Upper lobe of right lung (tissue), 1 donor: ENCODE measurements at regions not wholly inside any gene's neighbourhood (a gene's known extent, or its start where the extent isn't known, plus 50 kb on each side); places are given as distances from the start of the nearest gene placed in this dataset.

Experiments
- ATAC-seq: fragments of 200-7000 bp; cut with Tn5 transposase; one replicate; pipeline ENCODE4 v1.9.1; 2020; ENCODE audit warnings: mild to moderate bottlenecking, moderate library complexity
- DNase-seq: peaks from one replicate; pipeline ENCODE4 v3.0.0-alpha.2; 2020
- H3K27ac ChIP-seq: fragments of 200-600 bp; one replicate; pipeline ENCODE4 v1.8.0; 2022
- H3K27me3 ChIP-seq: fragments of 200-600 bp; one replicate; pipeline ENCODE4 v1.8.0; 2022; ENCODE audit warnings: mild to moderate bottlenecking
- H3K36me3 ChIP-seq: fragments of 200-600 bp; one replicate; pipeline ENCODE4 v1.8.0; 2022
- H3K4me1 ChIP-seq: fragments of 200-600 bp; one replicate; pipeline ENCODE4 v1.8.0; 2022
- H3K4me3 ChIP-seq: fragments of 200-600 bp; one replicate; pipeline ENCODE4 v1.8.0; 2022; ENCODE audit warnings: mild to moderate bottlenecking
- H3K9me3 ChIP-seq: fragments of 200-600 bp; one replicate; pipeline ENCODE4 v1.8.0; 2022
- CTCF ChIP-seq: fragments of 200-600 bp; IDR thresholded peaks from one replicate; pipeline ENCODE4 v1.8.0; 2022; ENCODE audit warnings: antibody characterized with exemption
- intact Hi-C: fragments of 100-400 bp; cut with DNase I; formaldehyde crosslinking; loops from one replicate; pipeline ENCODE4 v1.11.0; 2022
- donor health status: DM: no; HTN: yes; CAD: no; lungs with severe emphysema.

- Histone ChIP-seq H3K4me1 (no peaks in the 10 kb centered on the region), H3K27ac (no peak overlapping the region), H3K27me3 (no peaks in the 10 kb centered on the region), H3K9me3 (no peaks in the 10 kb centered on the region), H3K4me3 (no peak overlapping the region), H3K36me3 (no peaks in the 10 kb centered on the region)
- ATAC-seq: no peak
- intact Hi-C loops: no loop called here
- DNase-seq: no peak
- no peak for TF ChIP-seq CTCF
Measured at GRCh38 chr7:108818742-108819141, 249.1 kb downstream of the DNAJB9 start.

- Histone ChIP-seq H3K4me1 (no peaks in the 10 kb centered on the region), H3K9me3 (no peaks in the 10 kb centered on the region), H3K36me3 (no peaks in the 10 kb centered on the region), H3K27me3 (no peaks in the 10 kb centered on the region), H3K4me3 (no peak overlapping the region), H3K27ac (no peak overlapping the region)
- TF ChIP-seq CTCF: no peak
- DNase-seq: no peak
- no peak for ATAC-seq
- intact Hi-C loops: no loop called here
Measured at GRCh38 chr7:108824840-108825580, 255.3 kb downstream of the DNAJB9 start.

- ATAC-seq (no peak), DNase-seq (no peak)
- H3K4me3 ChIP-seq: no peak overlapping the region
- no peak for TF ChIP-seq CTCF
- no peaks in the 10 kb centered on the region for H3K27me3 ChIP-seq
- no peaks in the 10 kb centered on the region for H3K36me3 ChIP-seq
- intact Hi-C loops: no loop called here
- no peak overlapping the region for H3K27ac ChIP-seq
- H3K4me1 ChIP-seq: no peaks in the 10 kb centered on the region
- H3K9me3 ChIP-seq: no peaks in the 10 kb centered on the region
Measured at GRCh38 chr7:108825581-108825909, 255.9 kb downstream of the DNAJB9 start.

- H3K9me3 ChIP-seq: no peaks in the 10 kb centered on the region
- no peak overlapping the region for H3K4me3 ChIP-seq
- no peak overlapping the region for H3K27ac ChIP-seq
- no peaks in the 10 kb centered on the region for H3K36me3 ChIP-seq
- DNase-seq (no peak), ATAC-seq (no peak)
- intact Hi-C loops: no loop called here
- no peak for TF ChIP-seq CTCF
- no peaks in the 10 kb centered on the region for H3K4me1 ChIP-seq
- no peaks in the 10 kb centered on the region for H3K27me3 ChIP-seq
Measured at GRCh38 chr7:108836256-108836655, 266.6 kb downstream of the DNAJB9 start.

GRCh38 chr7:108838198-108838597 lies 268.5 kb downstream of the DNAJB9 start:
- no peaks in the 10 kb centered on the region for H3K9me3 ChIP-seq
- no peak overlapping the region for H3K4me3 ChIP-seq
- no peaks in the 10 kb centered on the region for H3K4me1 ChIP-seq
- H3K27ac ChIP-seq: no peak overlapping the region
- intact Hi-C loops: no loop called here
- ATAC-seq (no peak), DNase-seq (no peak)
- H3K36me3 ChIP-seq: no peaks in the 10 kb centered on the region
- H3K27me3 ChIP-seq: no peaks in the 10 kb centered on the region
- TF ChIP-seq CTCF: no peak

- no peaks in the 10 kb centered on the region for H3K9me3 ChIP-seq
- no peak for ATAC-seq
- intact Hi-C loops: no loop called here
- no peak overlapping the region for H3K27ac ChIP-seq
- no peaks in the 10 kb centered on the region for H3K27me3 ChIP-seq
- DNase-seq: no peak
- no peak for TF ChIP-seq CTCF
- H3K4me3 ChIP-seq: no peak overlapping the region
- H3K36me3 ChIP-seq: no peaks in the 10 kb centered on the region
- H3K4me1 ChIP-seq: no peaks in the 10 kb centered on the region
Measured at GRCh38 chr7:108839076-108839475, 269.4 kb downstream of the DNAJB9 start.
